ENCODE measurements at regions not wholly inside any gene's neighbourhood (a gene's known extent, or its start where the extent isn't known, plus 50 kb on each side); places are given as distances from the start of the nearest gene placed in this dataset.

- Histone ChIP-seq H3K27me3 (ENCODE audit: control insufficient read depth, insufficient read depth, low read length) (no peaks in the 10 kb centered on the region), H3K36me3 (ENCODE audit: control insufficient read depth, insufficient read depth, low read length) (no peaks in the 10 kb centered on the region), H3K27ac (ENCODE audit: low read length) (no peak overlapping the region), H3K4me1 (ENCODE audit: control insufficient read depth, insufficient read depth, low read length) (no peaks in the 10 kb centered on the region), H3K9me3 (ENCODE audit: control insufficient read depth, insufficient read depth, low read depth, low read length) (no peaks in the 10 kb centered on the region), H3K4me3 (ENCODE audit: low read depth in 2 of 2, low read length in 2 of 2) (no peak overlapping the region)
- ChIA-PET CTCF (no interaction called here), POLR2A (no interaction called here)
- intact Hi-C loops (cut with micrococcal nuclease; ENCODE audit: unreplicated experiment) (no loop called here), in situ Hi-C loops (cut with HindIII; ENCODE audit: low pct_unique_long_range_greater_than_20kb, low sequenced_read_pairs) (no loop called here)
- no peak for DNase-seq (ENCODE audit: low read depth, low spot score)
- no TSS peak for BruUV-seq (replicated peaks)
- ATAC-seq, result no peak
- TF ChIP-seq SIN3A (IDR thresholded peaks at IDR 0.05; ENCODE audit: borderline replicate concordance, insufficient read depth, low read depth, low read length) (no peak), REST (IDR thresholded peaks at IDR 0.05; ENCODE audit: insufficient read depth in 1 of 2, low read depth in 2 of 2, low read length in 1 of 2) (no peak), POLR2AphosphoS5 (IDR thresholded peaks at IDR 0.05; ENCODE audit: low read depth, low read length) (no peak), TCF7L2 (IDR thresholded peaks at IDR 0.05; ENCODE audit: low read depth, low read length) (no peak)
- TF ChIP-seq, protein P1, sequence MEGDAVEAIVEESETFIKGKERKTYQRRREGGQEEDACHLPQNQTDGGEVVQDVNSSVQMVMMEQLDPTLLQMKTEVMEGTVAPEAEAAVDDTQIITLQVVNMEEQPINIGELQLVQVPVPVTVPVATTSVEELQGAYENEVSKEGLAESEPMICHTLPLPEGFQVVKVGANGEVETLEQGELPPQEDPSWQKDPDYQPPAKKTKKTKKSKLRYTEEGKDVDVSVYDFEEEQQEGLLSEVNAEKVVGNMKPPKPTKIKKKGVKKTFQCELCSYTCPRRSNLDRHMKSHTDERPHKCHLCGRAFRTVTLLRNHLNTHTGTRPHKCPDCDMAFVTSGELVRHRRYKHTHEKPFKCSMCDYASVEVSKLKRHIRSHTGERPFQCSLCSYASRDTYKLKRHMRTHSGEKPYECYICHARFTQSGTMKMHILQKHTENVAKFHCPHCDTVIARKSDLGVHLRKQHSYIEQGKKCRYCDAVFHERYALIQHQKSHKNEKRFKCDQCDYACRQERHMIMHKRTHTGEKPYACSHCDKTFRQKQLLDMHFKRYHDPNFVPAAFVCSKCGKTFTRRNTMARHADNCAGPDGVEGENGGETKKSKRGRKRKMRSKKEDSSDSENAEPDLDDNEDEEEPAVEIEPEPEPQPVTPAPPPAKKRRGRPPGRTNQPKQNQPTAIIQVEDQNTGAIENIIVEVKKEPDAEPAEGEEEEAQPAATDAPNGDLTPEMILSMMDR (IDR thresholded peaks at IDR 0.05), result no peak
Observed at GRCh38 chr11:92779746-92780145, 189.7 kb upstream of the MTNR1B start.

- H3K27ac ChIP-seq (ENCODE audit: low read length), result no peak overlapping the region
- H3K27me3 ChIP-seq (ENCODE audit: control insufficient read depth, insufficient read depth, low read length), result no peaks in the 10 kb centered on the region
- H3K4me3 ChIP-seq (ENCODE audit: low read depth in 2 of 2, low read length in 2 of 2), result no peak overlapping the region
- no peak for ATAC-seq
- no peak for DNase-seq (ENCODE audit: low read depth, low spot score)
- in situ Hi-C loops (cut with HindIII; ENCODE audit: low pct_unique_long_range_greater_than_20kb, low sequenced_read_pairs) (no loop called here), intact Hi-C loops (cut with micrococcal nuclease; ENCODE audit: unreplicated experiment) (no loop called here)
- no peaks in the 10 kb centered on the region for H3K36me3 ChIP-seq (ENCODE audit: control insufficient read depth, insufficient read depth, low read length)
- CTCF ChIA-PET, result no interaction called here
- no peaks in the 10 kb centered on the region for H3K9me3 ChIP-seq (ENCODE audit: control insufficient read depth, insufficient read depth, low read depth, low read length)
- H3K4me1 ChIP-seq (ENCODE audit: control insufficient read depth, insufficient read depth, low read length), result no peaks in the 10 kb centered on the region
- TF ChIP-seq TCF7L2 (IDR thresholded peaks at IDR 0.05; ENCODE audit: low read depth, low read length), result no peak
- no peak for TF ChIP-seq SIN3A (IDR thresholded peaks at IDR 0.05; ENCODE audit: borderline replicate concordance, insufficient read depth, low read depth, low read length)
- TF ChIP-seq POLR2AphosphoS5 (IDR thresholded peaks at IDR 0.05; ENCODE audit: low read depth, low read length), result no peak
- no peak for TF ChIP-seq REST (IDR thresholded peaks at IDR 0.05; ENCODE audit: insufficient read depth in 1 of 2, low read depth in 2 of 2, low read length in 1 of 2)
- TF ChIP-seq, protein P1 (IDR thresholded peaks at IDR 0.05), result no peak
- BruUV-seq (replicated peaks), result no TSS peak
- POLR2A ChIA-PET, result no interaction called here
Observed at GRCh38 chr11:92781151-92781550, 188.3 kb upstream of the MTNR1B start.

Measured in Panc1 (cell line).